Pancreas (tissue), 10 donors: ENCODE measurements at regions not wholly inside any gene's neighbourhood (a gene's known extent, or its start where the extent isn't known, plus 50 kb on each side); places are given as distances from the start of the nearest gene placed in this dataset.

Experiments used
- ATAC-seq, 4 donors: fragments of 200-7000 bp; cut with Tn5 transposase; one replicate each; pipeline versions ENCODE4 v1.8.0 to v1.9.1; 2020; ENCODE audit warnings: mild to moderate bottlenecking in 4 of 4, moderate library complexity in 4 of 4
- DNase-seq, 6 donors: peaks; one replicate each; pipeline ENCODE4 v3.0.0-alpha.2; 2020
- FAIRE-seq: peaks from 2 replicates; lab custom pipeline; 2012; peaks lifted over from hg19 to GRCh38; lab: Jason Lieb, UNC
- H3K27ac ChIP-seq, 4 donors: fragments of 200-600 bp; sonication (generic); 1 replicate in 3 of 4; 2 replicates in 1 of 4; pipeline versions ENCODE4 v1.5.0 to v1.8.0; 2020
- H3K27me3 ChIP-seq, 4 donors: fragments of 200-600 bp; one replicate each; pipeline ENCODE4 v1.8.0; 2021
- H3K36me3 ChIP-seq, 3 donors: fragments of 200-600 bp; sonication (generic) in 1 of 3; one replicate each; pipeline versions ENCODE4 v1.5.0 to v1.8.0; 2020 to 2021
- H3K4me1 ChIP-seq, 3 donors: fragments of 200-600 bp; one replicate each; pipeline ENCODE4 v1.8.0; 2021
- H3K4me3 ChIP-seq, 4 donors: fragments of 200-600 bp; sonication (generic) in 2 of 4; one replicate each; pipeline versions ENCODE4 v1.5.0 to v1.8.0; 2020 to 2021
- H3K9me3 ChIP-seq, 4 donors: fragments of 200-600 bp; one replicate each; pipeline ENCODE4 v1.8.0; 2021
- WGBS, 2 donors: extraction: QIAGEN DNeasy Blood & Tissue Kit; methylation state at CpG; one replicate each; pipeline ENCODE4 v1.1.7; 2013; 5-methylcytosine and 5-hydroxymethylcytosine counted together
- intact Hi-C, 3 donors: fragments of 100-400 bp; cut with DNase I; formaldehyde crosslinking; loops; one replicate each; pipeline versions ENCODE4 v1.11.1 to v1.14.2; 2022
- TF ChIP-seq, protein P1 (sequence below), 4 donors: fragments of 200-600 bp; sonication (generic) in 3 of 4; IDR thresholded peaks; one replicate each; pipeline versions ENCODE4 v1.5.0 to v1.8.0; 2021; ENCODE audit warnings: antibody characterized with exemption in 4 of 4
- donor health status: healthy with polysubstance abuse.
- donor health status: DM: no; HTN: no; CAD: no; lungs with moderate emphysema.
- donor health status: DM: no; HTN: no; CAD: no.
- donor health status: control.
- donor health status: control.
- donor health status: Bipolar disorder and iron deficiency.
- donor health status: DM: yes; HTN: yes; CAD: no.
- donor health status: DM: no; HTN: no; CAD: no.
- donor health status: DM: no; HTN: no; CAD: no.
- donor health status: DM: yes; HTN: yes; CAD: no.

DNA sequence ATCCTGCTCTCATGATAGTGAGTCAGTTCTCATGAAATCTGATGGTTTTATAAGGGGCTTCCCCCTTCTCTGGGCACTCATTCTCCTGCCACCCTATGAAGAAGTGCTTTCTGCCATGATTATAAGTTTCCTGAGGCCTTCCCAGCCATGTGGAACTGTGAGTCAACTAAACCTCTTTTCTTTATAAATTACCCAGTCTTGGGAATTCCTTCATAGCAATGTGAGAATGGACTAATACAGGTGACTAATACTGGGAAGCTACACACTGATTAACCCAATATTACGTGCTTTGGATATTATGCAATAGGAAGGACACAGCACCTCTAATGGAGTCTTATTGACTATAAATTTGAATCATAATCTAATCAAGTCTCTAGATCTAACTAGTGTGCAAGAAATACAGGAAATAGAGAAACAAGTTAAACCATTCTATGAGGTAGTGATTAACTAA lies 107.2 kb upstream of the ETAA1 start:
- Histone ChIP-seq H3K4me1 (no peaks in the 10 kb centered on the region), H3K4me3 (no peak overlapping the region), H3K27me3 (no peaks in the 10 kb centered on the region), H3K36me3 (no peaks in the 10 kb centered on the region), H3K27ac (no peak overlapping the region), H3K9me3 (no peaks in the 10 kb centered on the region)
- ATAC-seq: peak in 2 of 4 donors; percentile 18 to 67
- intact Hi-C loops: no loop called here
- TF ChIP-seq, protein P1, sequence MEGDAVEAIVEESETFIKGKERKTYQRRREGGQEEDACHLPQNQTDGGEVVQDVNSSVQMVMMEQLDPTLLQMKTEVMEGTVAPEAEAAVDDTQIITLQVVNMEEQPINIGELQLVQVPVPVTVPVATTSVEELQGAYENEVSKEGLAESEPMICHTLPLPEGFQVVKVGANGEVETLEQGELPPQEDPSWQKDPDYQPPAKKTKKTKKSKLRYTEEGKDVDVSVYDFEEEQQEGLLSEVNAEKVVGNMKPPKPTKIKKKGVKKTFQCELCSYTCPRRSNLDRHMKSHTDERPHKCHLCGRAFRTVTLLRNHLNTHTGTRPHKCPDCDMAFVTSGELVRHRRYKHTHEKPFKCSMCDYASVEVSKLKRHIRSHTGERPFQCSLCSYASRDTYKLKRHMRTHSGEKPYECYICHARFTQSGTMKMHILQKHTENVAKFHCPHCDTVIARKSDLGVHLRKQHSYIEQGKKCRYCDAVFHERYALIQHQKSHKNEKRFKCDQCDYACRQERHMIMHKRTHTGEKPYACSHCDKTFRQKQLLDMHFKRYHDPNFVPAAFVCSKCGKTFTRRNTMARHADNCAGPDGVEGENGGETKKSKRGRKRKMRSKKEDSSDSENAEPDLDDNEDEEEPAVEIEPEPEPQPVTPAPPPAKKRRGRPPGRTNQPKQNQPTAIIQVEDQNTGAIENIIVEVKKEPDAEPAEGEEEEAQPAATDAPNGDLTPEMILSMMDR (IDR thresholded peaks at IDR 0.05): no peak
- FAIRE-seq: no peak
- WGBS, 2 donors: 76 to 88% methylated on average over 1 of the region's 1 CpG
- no peak for DNase-seq

GRCh38 chr2:67290451-67291290 lies 106.5 kb upstream of the ETAA1 start:
- peak in 1 of 4 donors; percentile 50 for ATAC-seq
- no peaks in the 10 kb centered on the region for H3K27me3 ChIP-seq

GRCh38 chr2:67294218-67294617 lies 102.9 kb upstream of the ETAA1 start:
- intact Hi-C loops: no loop called here
- no peak overlapping the region for H3K4me3 ChIP-seq
- H3K27ac ChIP-seq: no peak overlapping the region
- no peak for FAIRE-seq
- no peak for DNase-seq
- no peaks in the 10 kb centered on the region for H3K36me3 ChIP-seq
- TF ChIP-seq, protein P1 (IDR thresholded peaks at IDR 0.05): no peak
- H3K27me3 ChIP-seq: no peaks in the 10 kb centered on the region
- no peak for ATAC-seq
- WGBS, 2 donors: 37 to 61% methylated on average over 1 of the region's 1 CpG
- H3K9me3 ChIP-seq: no peaks in the 10 kb centered on the region
- no peaks in the 10 kb centered on the region for H3K4me1 ChIP-seq

More at GRCh38 chr2:67290451-67291290, 106.5 kb upstream of the ETAA1 start:
- TF ChIP-seq, protein P1 (IDR thresholded peaks at IDR 0.05): no peak
- H3K4me3 ChIP-seq: no peak overlapping the region
- H3K36me3 ChIP-seq: no peaks in the 10 kb centered on the region
- H3K4me1 ChIP-seq: no peaks in the 10 kb centered on the region
- no peaks in the 10 kb centered on the region for H3K9me3 ChIP-seq
- intact Hi-C loops: no loop called here
- no peak overlapping the region for H3K27ac ChIP-seq
- WGBS, 2 donors: 84 to 93% methylated on average over 6 of the region's 6 CpGs
- FAIRE-seq (no peak), DNase-seq (no peak)

DNA sequence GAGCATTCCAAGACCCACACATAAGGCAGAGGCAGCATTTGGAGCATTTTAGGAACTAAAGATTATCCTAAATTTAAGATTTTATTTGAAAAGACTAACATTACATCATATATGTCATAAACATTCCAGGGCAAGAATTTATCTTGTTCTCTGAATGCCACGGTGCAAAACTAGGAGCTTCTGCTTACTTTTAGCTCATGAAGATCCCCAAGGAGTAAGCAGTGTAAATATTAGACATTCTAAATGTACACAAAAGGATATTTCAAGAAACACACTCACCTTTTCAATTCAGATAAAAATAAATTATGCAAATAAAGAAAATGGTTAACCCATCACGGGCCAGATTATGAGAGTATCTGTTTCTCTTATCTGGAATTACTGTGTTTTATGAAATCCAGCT lies 101.7 kb upstream of the ETAA1 start:
- DNase-seq (no peak), ATAC-seq (no peak), FAIRE-seq (no peak)
- Histone ChIP-seq H3K27ac (no peak overlapping the region), H3K4me3 (no peak overlapping the region), H3K36me3 (no peaks in the 10 kb centered on the region), H3K4me1 (no peaks in the 10 kb centered on the region), H3K9me3 (no peaks in the 10 kb centered on the region), H3K27me3 (no peaks in the 10 kb centered on the region)
- TF ChIP-seq, protein P1 (IDR thresholded peaks at IDR 0.05): no peak
- intact Hi-C loops: no loop called here
- WGBS, 2 donors: 53 to 60% methylated on average over 2 of the region's 2 CpGs

DNA sequence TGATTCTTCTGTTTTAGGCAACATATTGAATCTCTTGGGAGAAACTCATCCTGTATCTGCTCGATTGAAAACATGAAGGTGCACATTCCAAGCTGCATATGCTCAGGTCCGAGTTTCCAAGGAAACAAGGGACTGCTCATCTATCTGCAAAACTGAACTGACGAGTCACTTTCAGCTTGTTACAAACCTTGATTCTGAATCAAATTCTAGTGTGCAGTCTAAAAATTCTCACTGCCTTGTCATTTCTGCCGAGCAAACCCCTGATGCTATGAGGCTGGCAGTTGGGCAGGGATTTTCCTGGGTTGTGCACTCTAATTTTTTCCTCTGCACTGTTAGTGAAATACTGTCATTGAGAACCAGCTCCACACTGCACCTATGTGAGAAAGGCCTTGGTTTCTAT lies 101.3 kb upstream of the ETAA1 start:
- intact Hi-C loops: no loop called here
- 74 to 88% methylated on average over 4 of the region's 4 CpGs for WGBS, 2 donors
- Histone ChIP-seq H3K4me1 (no peaks in the 10 kb centered on the region), H3K27me3 (no peaks in the 10 kb centered on the region), H3K9me3 (no peaks in the 10 kb centered on the region), H3K36me3 (no peaks in the 10 kb centered on the region), H3K27ac (no peak overlapping the region), H3K4me3 (no peak overlapping the region)
- no peak for DNase-seq
- FAIRE-seq: no peak
- ATAC-seq: no peak
- TF ChIP-seq, protein P1 (IDR thresholded peaks at IDR 0.05): no peak
